Glutamatergic neuron (in vitro differentiated cells): ENCODE measurements at regions not wholly inside any gene's neighbourhood (a gene's known extent, or its start where the extent isn't known, plus 50 kb on each side); places are given as distances from the start of the nearest gene placed in this dataset.
"Not testable (repeated sequence)": the region's sequence is repeated elsewhere in the genome, so short reads cannot be mapped to it uniquely, and the experiment has no call there.

Experiments
- DNase-seq: peaks from one replicate; pipeline ENCODE4 v3.0.0; 2022
- H3K27ac Mint-ChIP-seq: one replicate; pipeline ENCODE4 v1.8.0; 2020; ENCODE audit warnings: mild to moderate bottlenecking, mixed read lengths, inconsistent platforms; ENCODE audit not compliant: unreplicated experiment
- H3K27me3 Mint-ChIP-seq: one replicate; pipeline ENCODE4 v1.8.0; 2020; ENCODE audit warnings: mild to moderate bottlenecking, moderate library complexity, mixed read lengths, inconsistent platforms; ENCODE audit not compliant: unreplicated experiment
- H3K36me3 Mint-ChIP-seq: one replicate; pipeline ENCODE4 v1.8.0; 2020; ENCODE audit warnings: mild to moderate bottlenecking, mixed read lengths, inconsistent platforms; ENCODE audit not compliant: unreplicated experiment
- H3K4me1 Mint-ChIP-seq: one replicate; pipeline ENCODE4 v1.8.0; 2020; ENCODE audit warnings: mild to moderate bottlenecking, low read depth, mixed read lengths, inconsistent platforms; ENCODE audit not compliant: unreplicated experiment
- H3K4me3 Mint-ChIP-seq: one replicate; pipeline ENCODE4 v1.8.0; 2020; ENCODE audit warnings: mild to moderate bottlenecking, mixed read lengths, inconsistent platforms; ENCODE audit not compliant: unreplicated experiment
- H3K9me3 Mint-ChIP-seq: one replicate; pipeline ENCODE4 v1.8.0; 2020; ENCODE audit warnings: mild to moderate bottlenecking, moderate library complexity, mixed read lengths, inconsistent platforms; ENCODE audit not compliant: unreplicated experiment
- CTCF ChIP-seq: fragments of 200-600 bp; sonication (generic); IDR thresholded peaks from one replicate; pipeline ENCODE4 v1.5.0; 2021; ENCODE audit not compliant: partially characterized antibody, unreplicated experiment

- no peaks in the 10 kb centered on the region for H3K4me1 Mint-ChIP-seq
- no peaks in the 10 kb centered on the region for H3K36me3 Mint-ChIP-seq
- no peak for DNase-seq
- no peaks in the 10 kb centered on the region for H3K27me3 Mint-ChIP-seq
- no peak for TF ChIP-seq CTCF
- H3K27ac Mint-ChIP-seq, result no peak overlapping the region
- no peak overlapping the region for H3K4me3 Mint-ChIP-seq
- no peaks in the 10 kb centered on the region for H3K9me3 Mint-ChIP-seq
Measured at GRCh38 chr9:97160255-97160654, 121.3 kb upstream of the CTSV start.

GRCh38 chr9:97158722-97159121 lies 119.8 kb upstream of the CTSV start:
- DNase-seq, H3K27ac Mint-ChIP-seq, H3K4me3 Mint-ChIP-seq, H3K27me3 Mint-ChIP-seq, H3K36me3 Mint-ChIP-seq, H3K4me1 Mint-ChIP-seq, H3K9me3 Mint-ChIP-seq: not testable (repeated sequence)

DNA sequence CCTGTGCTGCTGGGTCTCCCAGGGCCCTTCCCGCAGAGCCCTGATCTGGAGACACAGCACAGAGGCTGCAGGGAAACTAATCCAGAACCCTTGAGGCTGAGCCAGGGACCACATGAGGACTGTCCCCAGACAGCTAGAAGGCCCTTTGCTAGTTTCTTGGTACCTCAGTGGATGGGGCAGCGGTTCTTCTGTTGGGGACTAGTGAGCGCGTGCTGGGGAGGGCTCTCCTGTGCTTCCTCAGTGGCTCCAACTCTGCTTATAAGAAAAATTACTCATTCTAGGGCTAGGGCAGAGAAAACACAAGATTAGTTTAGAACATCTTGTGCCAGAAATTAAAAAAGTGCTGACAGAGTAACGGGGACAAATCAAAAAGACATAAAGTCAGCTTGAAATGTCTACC lies 116.5 kb upstream of the CTSV start:
- DNase-seq, H3K27ac Mint-ChIP-seq, H3K36me3 Mint-ChIP-seq, H3K4me3 Mint-ChIP-seq, H3K9me3 Mint-ChIP-seq, H3K4me1 Mint-ChIP-seq, H3K27me3 Mint-ChIP-seq: not testable (repeated sequence)

DNA sequence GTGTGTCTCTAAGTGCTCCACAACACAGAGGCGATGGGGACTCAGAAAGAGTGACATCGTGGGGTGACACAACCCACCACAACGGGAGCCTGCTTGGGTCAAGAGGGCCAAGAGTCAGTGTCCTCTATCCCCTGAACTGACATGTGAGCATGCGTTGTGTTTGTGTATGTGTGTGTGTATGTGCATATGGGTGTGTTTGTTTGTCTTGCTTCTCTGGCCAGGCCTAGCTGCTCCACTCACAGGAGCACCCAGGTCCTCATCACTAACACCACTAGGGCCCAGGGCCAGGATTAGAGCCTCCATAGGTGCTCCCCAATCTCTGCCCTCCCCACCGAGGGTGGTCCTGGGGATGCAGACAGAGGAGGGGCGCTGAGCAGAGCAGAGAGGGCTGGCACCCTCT lies 115.0 kb upstream of the CTSV start:
- Mint-ChIP-seq H3K36me3 (peaks cover 5% of the 10 kb centered on the region), H3K27me3 (peaks cover 2% of the 10 kb centered on the region), H3K4me1 (no peaks in the 10 kb centered on the region), H3K4me3 (no peak overlapping the region), H3K9me3 (no peaks in the 10 kb centered on the region), H3K27ac (no peak overlapping the region)
- DNase-seq, result no peak
- no peak for TF ChIP-seq CTCF

DNA sequence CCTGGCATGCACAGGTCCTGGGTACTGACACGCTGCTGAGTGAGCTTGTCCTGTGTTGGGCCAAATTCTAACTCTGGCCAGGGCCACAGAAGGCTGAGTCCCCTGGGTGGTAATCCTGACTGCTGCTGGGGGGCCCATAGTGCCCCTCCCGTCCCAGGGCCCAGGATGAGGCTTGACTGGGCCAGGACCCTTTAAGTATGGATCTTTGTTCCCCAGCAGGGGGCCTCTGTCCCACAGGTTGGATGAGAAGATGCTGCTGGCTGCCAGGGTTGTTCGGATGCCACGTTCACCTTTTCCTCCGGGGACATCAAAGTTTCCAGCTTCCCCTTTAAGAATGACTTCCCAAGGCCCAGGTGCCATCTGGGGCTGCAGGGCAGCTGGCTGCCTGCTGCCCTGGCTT lies 114.2 kb upstream of the CTSV start:
- DNase-seq, result not testable (repeated sequence)

DNA sequence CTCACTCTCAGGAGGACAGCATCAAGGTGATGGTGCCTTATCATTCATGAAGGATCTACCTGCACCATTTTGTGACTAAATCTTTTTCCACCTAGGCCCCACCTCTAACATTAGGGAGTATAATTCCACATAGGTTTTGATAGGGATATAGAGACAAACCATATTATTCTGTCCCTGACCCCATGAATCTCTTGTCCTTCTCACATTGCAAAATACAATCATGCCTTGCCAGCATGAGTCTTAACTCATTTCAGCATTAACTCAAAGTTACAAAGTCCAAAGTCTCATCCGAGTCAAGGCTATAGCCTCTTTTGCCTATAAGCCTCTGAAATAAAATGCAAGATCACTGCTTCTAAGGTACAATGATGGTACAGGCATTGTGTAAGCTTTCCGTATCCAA lies 111.5 kb upstream of the CTSV start:
- not testable (repeated sequence) for H3K27me3 Mint-ChIP-seq, H3K9me3 Mint-ChIP-seq, H3K4me1 Mint-ChIP-seq, H3K36me3 Mint-ChIP-seq, H3K4me3 Mint-ChIP-seq, H3K27ac Mint-ChIP-seq, DNase-seq

More for the DNA sequence above, 114.2 kb upstream of the CTSV start:
- not testable (repeated sequence) for H3K4me1 Mint-ChIP-seq, H3K27me3 Mint-ChIP-seq, H3K4me3 Mint-ChIP-seq, H3K27ac Mint-ChIP-seq, H3K9me3 Mint-ChIP-seq, H3K36me3 Mint-ChIP-seq

- H3K36me3 Mint-ChIP-seq, H3K4me1 Mint-ChIP-seq, DNase-seq, H3K27me3 Mint-ChIP-seq, H3K9me3 Mint-ChIP-seq, H3K27ac Mint-ChIP-seq, H3K4me3 Mint-ChIP-seq: not testable (repeated sequence)
Measured at GRCh38 chr9:97148428-97148827, 109.5 kb upstream of the CTSV start.

GRCh38 chr9:97145680-97146079 lies 106.7 kb upstream of the CTSV start:
- not testable (repeated sequence) for H3K27me3 Mint-ChIP-seq, H3K4me1 Mint-ChIP-seq, H3K27ac Mint-ChIP-seq, DNase-seq, H3K4me3 Mint-ChIP-seq, H3K9me3 Mint-ChIP-seq, H3K36me3 Mint-ChIP-seq
